ENCODE measurements at regions not wholly inside any gene's neighbourhood (a gene's known extent, or its start where the extent isn't known, plus 50 kb on each side); places are given as distances from the start of the nearest gene placed in this dataset.

GRCh38 chr21:22795644-22796043 is 1797.4 kb downstream of the NCAM2 start:
- no peak for TF ChIP-seq CTCF (IDR thresholded peaks at IDR 0.05)
- TF ChIP-seq ZNF317 (CRISPR knock-in tag; IDR thresholded peaks at IDR 0.05; ENCODE audit: borderline replicate concordance, low read depth), result no peak

Measured in WTC11 (cell line).